ENCODE measurements at regions not wholly inside any gene's neighbourhood (a gene's known extent, or its start where the extent isn't known, plus 50 kb on each side); places are given as distances from the start of the nearest gene placed in this dataset.

DNA sequence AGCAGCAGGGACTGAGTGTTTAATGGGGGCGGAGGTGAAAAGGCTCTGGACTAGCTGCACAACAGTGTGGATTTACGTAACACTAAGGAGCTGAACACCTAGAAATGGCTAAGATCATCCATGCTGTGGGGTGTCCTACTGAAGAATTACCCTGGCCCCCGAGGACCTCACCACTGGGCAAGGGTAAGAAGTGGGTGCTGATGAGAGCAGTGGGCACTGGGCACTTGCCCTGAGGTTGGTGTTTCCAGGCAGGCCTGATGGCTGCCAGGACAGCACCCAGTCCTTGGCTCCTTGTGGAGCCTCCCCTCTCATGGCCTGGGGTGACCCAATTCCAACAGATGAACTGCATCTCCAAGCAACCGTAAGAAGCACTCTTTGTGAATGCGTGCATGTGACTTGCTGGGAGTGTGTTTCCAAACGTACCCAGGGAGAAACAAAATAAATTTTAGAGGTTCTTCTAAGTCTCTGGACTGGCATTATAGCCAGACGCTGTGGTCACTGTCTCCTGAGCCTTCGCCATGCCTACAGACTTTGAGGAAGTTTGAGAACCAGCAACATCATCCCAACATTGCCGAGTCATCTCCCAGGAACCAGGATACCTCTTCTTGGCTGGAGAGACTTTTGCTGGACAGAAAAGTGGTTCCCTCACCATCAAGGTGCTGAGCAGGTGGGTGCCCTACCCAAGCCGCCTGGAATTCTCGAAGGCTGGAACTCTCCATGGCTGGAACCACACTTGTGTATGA, 245.9 kb downstream of the ERMARD start:
- TF ChIP-seq, protein P1, sequence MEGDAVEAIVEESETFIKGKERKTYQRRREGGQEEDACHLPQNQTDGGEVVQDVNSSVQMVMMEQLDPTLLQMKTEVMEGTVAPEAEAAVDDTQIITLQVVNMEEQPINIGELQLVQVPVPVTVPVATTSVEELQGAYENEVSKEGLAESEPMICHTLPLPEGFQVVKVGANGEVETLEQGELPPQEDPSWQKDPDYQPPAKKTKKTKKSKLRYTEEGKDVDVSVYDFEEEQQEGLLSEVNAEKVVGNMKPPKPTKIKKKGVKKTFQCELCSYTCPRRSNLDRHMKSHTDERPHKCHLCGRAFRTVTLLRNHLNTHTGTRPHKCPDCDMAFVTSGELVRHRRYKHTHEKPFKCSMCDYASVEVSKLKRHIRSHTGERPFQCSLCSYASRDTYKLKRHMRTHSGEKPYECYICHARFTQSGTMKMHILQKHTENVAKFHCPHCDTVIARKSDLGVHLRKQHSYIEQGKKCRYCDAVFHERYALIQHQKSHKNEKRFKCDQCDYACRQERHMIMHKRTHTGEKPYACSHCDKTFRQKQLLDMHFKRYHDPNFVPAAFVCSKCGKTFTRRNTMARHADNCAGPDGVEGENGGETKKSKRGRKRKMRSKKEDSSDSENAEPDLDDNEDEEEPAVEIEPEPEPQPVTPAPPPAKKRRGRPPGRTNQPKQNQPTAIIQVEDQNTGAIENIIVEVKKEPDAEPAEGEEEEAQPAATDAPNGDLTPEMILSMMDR (IDR thresholded peaks at IDR 0.05; ENCODE audit: extremely low read depth in 1 of 2, insufficient read depth in 1 of 2, low read depth in 1 of 2, low read length in 2 of 2) = no peak
- TF ChIP-seq POLR2A (IDR thresholded peaks at IDR 0.05; ENCODE audit: low read depth, low read length) (no peak), EZH2 (IDR thresholded peaks at IDR 0.05; ENCODE audit: borderline replicate concordance, low read depth, low read length, severe bottlenecking) (no peak), POLR2AphosphoS5 (IDR thresholded peaks at IDR 0.05; ENCODE audit: insufficient read depth, low read depth, low read length) (no peak), GATA2 (IDR thresholded peaks at IDR 0.05; ENCODE audit: insufficient read depth, insufficient read length, low read depth, low read length) (no peak), FOS (IDR thresholded peaks at IDR 0.05; ENCODE audit: borderline replicate concordance, insufficient read depth, low read length) (no peak)
- TF ChIP-seq, protein P2, sequence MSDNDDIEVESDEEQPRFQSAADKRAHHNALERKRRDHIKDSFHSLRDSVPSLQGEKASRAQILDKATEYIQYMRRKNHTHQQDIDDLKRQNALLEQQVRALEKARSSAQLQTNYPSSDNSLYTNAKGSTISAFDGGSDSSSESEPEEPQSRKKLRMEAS (IDR thresholded peaks at IDR 0.05; ENCODE audit: insufficient read depth, insufficient read length) = no peak
